ENCODE measurements at regions not wholly inside any gene's neighbourhood (a gene's known extent, or its start where the extent isn't known, plus 50 kb on each side); places are given as distances from the start of the nearest gene placed in this dataset.

- no peak for TF ChIP-seq CTCF (IDR thresholded peaks at IDR 0.05)
- no peak for TF ChIP-seq EP300 (IDR thresholded peaks at IDR 0.05)
- no peak for TF ChIP-seq POLR2A (IDR thresholded peaks at IDR 0.05)
These were observed 1308.6 kb downstream of the ARAP2 start for GRCh38 chr4:34935739-34936138.
